HepG2 (cell line): ENCODE measurements at regions not wholly inside any gene's neighbourhood (a gene's known extent, or its start where the extent isn't known, plus 50 kb on each side); places are given as distances from the start of the nearest gene placed in this dataset.

Experiments used
- PCBP2 ChIP-seq: fragments of 200-400 bp; formaldehyde crosslinking; optimal IDR thresholded peaks from 2 replicates; pipeline ENCODE3; 2018; ENCODE audit warnings: low read length, low read depth; ENCODE audit not compliant: poor library complexity, severe bottlenecking
- SUZ12 ChIP-seq: fragments of 150-350 bp; IDR thresholded peaks from 2 replicates; pipeline ENCODE4 v1.6.1; 2014; ENCODE audit warnings: low read depth, low read length
- ZNF329 ChIP-seq: sonication (generic); formaldehyde crosslinking; IDR thresholded peaks from 2 replicates; pipeline ENCODE4 v1.9.0; 2021; ENCODE audit warnings: low read depth, mild to moderate bottlenecking, missing genetic modification reagents
- ZNF839 ChIP-seq: sonication (generic); formaldehyde crosslinking; IDR thresholded peaks from 2 replicates; pipeline ENCODE4 v1.4.0; 2020; ENCODE audit warnings: missing genetic modification reagents, mild to moderate bottlenecking, borderline replicate concordance
- TF ChIP-seq, protein P1 (sequence below): sonication (generic); formaldehyde crosslinking; IDR thresholded peaks from 2 replicates; pipeline ENCODE4 v1.4.0; 2020; ENCODE audit warnings: mild to moderate bottlenecking, missing genetic modification reagents
- TF ChIP-seq, protein P2 (sequence below): sonication (generic); formaldehyde crosslinking; IDR thresholded peaks from 2 replicates; pipeline ENCODE4 v1.5.0; 2020; ENCODE audit warnings: missing genetic modification reagents
- TF ChIP-seq, protein P3 (sequence below): sonication (generic); formaldehyde crosslinking; IDR thresholded peaks from 2 replicates; pipeline ENCODE4 v1.9.0; 2021; ENCODE audit warnings: missing genetic modification reagents, mild to moderate bottlenecking, borderline replicate concordance
- TF ChIP-seq, protein P4 (sequence below): sonication (generic); formaldehyde crosslinking; IDR thresholded peaks from 2 replicates; pipeline ENCODE4 v1.9.0; 2022; ENCODE audit warnings: missing genetic modification reagents, mild to moderate bottlenecking, borderline replicate concordance

DNA sequence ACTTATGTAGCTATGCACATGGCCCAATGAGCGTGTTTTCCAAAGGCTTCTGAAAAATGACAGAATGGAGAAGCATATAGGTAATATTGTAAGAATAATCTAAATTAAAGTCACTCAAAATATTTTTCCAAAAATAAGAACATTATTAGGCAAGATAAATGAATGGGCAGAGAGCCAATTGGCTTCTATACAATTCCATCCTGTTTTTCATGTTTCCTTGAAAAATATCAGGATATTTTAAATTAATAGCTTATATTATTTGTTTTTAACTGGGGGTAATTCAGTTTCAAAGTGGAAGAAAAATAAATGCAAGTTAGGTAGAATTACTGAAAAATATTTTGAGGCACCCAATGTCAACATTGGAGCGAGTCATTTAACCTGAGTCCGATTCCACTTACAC, 183.5 kb downstream of the PLK2 start (continued):
- TF ChIP-seq SUZ12 (no peak), ZNF839 (CRISPR knock-in tag) (no peak), PCBP2 (no peak), ZNF329 (CRISPR knock-in tag) (no peak)
- TF ChIP-seq, protein P1, sequence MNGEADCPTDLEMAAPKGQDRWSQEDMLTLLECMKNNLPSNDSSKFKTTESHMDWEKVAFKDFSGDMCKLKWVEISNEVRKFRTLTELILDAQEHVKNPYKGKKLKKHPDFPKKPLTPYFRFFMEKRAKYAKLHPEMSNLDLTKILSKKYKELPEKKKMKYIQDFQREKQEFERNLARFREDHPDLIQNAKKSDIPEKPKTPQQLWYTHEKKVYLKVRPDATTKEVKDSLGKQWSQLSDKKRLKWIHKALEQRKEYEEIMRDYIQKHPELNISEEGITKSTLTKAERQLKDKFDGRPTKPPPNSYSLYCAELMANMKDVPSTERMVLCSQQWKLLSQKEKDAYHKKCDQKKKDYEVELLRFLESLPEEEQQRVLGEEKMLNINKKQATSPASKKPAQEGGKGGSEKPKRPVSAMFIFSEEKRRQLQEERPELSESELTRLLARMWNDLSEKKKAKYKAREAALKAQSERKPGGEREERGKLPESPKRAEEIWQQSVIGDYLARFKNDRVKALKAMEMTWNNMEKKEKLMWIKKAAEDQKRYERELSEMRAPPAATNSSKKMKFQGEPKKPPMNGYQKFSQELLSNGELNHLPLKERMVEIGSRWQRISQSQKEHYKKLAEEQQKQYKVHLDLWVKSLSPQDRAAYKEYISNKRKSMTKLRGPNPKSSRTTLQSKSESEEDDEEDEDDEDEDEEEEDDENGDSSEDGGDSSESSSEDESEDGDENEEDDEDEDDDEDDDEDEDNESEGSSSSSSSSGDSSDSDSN (CRISPR knock-in tag), result no peak
- TF ChIP-seq, protein P2, sequence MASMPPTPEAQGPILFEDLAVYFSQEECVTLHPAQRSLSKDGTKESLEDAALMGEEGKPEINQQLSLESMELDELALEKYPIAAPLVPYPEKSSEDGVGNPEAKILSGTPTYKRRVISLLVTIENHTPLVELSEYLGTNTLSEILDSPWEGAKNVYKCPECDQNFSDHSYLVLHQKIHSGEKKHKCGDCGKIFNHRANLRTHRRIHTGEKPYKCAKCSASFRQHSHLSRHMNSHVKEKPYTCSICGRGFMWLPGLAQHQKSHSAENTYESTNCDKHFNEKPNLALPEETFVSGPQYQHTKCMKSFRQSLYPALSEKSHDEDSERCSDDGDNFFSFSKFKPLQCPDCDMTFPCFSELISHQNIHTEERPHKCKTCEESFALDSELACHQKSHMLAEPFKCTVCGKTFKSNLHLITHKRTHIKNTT (CRISPR knock-in tag), result no peak
- TF ChIP-seq, protein P3, sequence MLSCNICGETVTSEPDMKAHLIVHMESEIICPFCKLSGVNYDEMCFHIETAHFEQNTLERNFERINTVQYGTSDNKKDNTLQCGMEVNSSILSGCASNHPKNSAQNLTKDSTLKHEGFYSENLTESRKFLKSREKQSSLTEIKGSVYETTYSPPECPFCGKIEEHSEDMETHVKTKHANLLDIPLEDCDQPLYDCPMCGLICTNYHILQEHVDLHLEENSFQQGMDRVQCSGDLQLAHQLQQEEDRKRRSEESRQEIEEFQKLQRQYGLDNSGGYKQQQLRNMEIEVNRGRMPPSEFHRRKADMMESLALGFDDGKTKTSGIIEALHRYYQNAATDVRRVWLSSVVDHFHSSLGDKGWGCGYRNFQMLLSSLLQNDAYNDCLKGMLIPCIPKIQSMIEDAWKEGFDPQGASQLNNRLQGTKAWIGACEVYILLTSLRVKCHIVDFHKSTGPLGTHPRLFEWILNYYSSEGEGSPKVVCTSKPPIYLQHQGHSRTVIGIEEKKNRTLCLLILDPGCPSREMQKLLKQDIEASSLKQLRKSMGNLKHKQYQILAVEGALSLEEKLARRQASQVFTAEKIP (CRISPR knock-in tag), result no peak
- TF ChIP-seq, protein P4, sequence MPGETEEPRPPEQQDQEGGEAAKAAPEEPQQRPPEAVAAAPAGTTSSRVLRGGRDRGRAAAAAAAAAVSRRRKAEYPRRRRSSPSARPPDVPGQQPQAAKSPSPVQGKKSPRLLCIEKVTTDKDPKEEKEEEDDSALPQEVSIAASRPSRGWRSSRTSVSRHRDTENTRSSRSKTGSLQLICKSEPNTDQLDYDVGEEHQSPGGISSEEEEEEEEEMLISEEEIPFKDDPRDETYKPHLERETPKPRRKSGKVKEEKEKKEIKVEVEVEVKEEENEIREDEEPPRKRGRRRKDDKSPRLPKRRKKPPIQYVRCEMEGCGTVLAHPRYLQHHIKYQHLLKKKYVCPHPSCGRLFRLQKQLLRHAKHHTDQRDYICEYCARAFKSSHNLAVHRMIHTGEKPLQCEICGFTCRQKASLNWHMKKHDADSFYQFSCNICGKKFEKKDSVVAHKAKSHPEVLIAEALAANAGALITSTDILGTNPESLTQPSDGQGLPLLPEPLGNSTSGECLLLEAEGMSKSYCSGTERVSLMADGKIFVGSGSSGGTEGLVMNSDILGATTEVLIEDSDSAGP, result no peak
